Left cardiac atrium (tissue), 4 donors: ENCODE measurements at regions not wholly inside any gene's neighbourhood (a gene's known extent, or its start where the extent isn't known, plus 50 kb on each side); places are given as distances from the start of the nearest gene placed in this dataset.
"Not testable (repeated sequence)": the region's sequence is repeated elsewhere in the genome, so short reads cannot be mapped to it uniquely, and the experiment has no call there.

Experiments used
- ATAC-seq, 2 donors: fragments of 200-7000 bp; cut with Tn5 transposase; one replicate each; pipeline ENCODE4 v1.9.1; 2020; ENCODE audit warnings: mild to moderate bottlenecking in 2 of 2, moderate library complexity in 2 of 2
- DNase-seq: peaks from one replicate; pipeline ENCODE4 v3.0.0-alpha.2; 2020
- intact Hi-C, 2 donors: fragments of 100-400 bp; cut with DNase I; formaldehyde crosslinking; loops; one replicate each; pipeline versions ENCODE4 v1.14.1 to v1.15.1; 2022 to 2023
- donor health status: DM: no; HTN: yes; CAD: no.
- donor health status: DM: no; HTN: yes; CAD: no; lungs with severe emphysema.
- donor health status: DM: yes; HTN: yes; CAD: no.
- donor health status: Dilated cardiomyopathy.

DNA sequence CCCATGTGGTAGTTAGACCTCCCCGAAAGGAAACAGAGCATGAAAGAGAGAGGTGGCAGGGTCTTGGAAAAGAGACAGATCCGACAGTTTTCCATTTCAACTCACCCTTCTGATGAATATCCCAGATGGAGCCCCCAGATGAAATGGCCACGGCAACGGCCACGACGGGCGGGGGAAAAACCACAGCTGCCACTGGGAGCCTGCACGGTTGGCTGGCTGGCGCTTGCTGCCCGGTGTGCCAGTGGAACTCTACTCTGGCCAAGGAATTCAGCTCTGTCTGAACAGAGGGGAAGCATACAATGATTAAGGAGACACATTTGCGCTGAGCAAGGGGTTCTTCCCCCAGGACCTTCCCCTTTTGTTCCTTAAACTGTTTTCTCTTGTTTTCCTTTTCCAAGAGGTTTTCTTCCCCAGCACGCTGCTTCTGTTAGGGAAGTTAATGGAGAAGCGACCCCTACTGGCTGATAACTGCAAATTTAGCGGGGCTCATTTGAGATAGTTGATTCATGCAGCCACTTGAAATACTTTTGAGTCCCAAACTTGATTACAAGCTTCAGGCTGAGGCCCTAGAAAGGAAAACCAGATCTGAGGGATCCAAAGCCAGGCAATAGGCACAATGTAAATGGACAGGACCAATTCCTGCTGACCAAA is 1122.5 kb downstream of the NCAM2 start:
- intact Hi-C loops: no loop called here
- DNase-seq (no peak), ATAC-seq (no peak)

- ATAC-seq: no peak
- intact Hi-C loops: no loop called here
- DNase-seq: no peak
These were observed 1127.4 kb downstream of the NCAM2 start for GRCh38 chr21:22125581-22125980.

- ATAC-seq (no peak), DNase-seq (no peak)
- intact Hi-C loops: no loop called here
These were observed 1130.5 kb downstream of the NCAM2 start for GRCh38 chr21:22128671-22129070.

GRCh38 chr21:22132358-22133071 is 1134.3 kb downstream of the NCAM2 start:
- intact Hi-C loops: no loop called here
- no peak for ATAC-seq
- no peak for DNase-seq

DNA sequence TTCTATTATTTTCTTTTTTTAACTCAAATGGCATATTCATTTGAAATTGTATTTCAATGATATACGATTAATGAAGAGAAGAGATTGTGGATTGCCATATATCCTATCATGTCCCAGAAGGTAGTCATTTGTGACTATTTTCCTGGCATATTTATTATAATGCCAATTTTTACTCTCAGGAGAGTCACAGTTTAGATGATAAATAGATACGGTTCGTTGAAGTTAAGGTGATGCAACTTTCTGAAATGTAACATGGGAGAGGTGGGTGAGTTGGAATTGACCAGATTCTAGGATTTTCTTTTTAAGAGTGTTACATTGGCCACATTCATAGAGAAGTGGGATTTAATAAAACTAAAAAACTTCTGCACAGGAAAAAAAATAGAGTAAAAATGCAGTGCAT is 1138.5 kb downstream of the NCAM2 start:
- intact Hi-C loops: no loop called here
- DNase-seq (no peak), ATAC-seq (no peak)

DNA sequence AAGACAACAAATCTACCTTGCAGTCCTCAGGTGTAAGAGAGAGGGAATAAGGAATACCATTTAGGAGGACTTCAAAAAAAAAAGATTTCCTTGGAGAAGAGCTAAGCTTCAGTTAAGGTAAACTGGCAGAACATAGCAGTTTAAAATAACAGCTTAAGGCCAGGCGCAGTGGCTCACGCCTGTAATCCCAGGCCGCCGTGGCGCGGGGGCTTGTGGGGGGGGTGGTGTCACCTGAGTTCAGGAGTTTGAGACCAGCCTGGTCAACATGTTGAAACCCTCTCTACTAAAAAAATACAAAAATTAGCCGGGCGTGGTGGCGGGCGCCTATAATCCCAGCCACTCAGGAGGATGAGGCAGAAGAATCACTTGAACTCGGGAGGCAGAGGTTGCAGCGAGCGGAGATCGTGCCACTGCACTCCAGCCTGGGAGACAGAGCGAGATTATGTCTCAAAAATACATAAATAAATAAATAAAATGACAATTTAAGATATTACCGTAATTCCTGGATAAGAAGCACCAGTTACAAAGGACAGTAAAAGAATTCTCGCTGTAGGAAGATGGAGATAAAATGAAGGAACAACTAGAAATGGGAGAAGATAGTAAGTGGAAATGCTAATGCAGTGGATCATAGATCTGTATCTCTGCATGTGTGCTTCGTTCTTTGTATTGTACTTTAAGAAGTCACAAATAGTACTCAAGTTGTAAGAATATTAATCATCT is 1140.2 kb downstream of the NCAM2 start:
- DNase-seq (no peak), ATAC-seq (no peak)
- intact Hi-C loops: no loop called here

- ATAC-seq: no peak
- intact Hi-C loops: no loop called here
- DNase-seq: no peak
These were observed 1147.3 kb downstream of the NCAM2 start for GRCh38 chr21:22145545-22145944.

DNA sequence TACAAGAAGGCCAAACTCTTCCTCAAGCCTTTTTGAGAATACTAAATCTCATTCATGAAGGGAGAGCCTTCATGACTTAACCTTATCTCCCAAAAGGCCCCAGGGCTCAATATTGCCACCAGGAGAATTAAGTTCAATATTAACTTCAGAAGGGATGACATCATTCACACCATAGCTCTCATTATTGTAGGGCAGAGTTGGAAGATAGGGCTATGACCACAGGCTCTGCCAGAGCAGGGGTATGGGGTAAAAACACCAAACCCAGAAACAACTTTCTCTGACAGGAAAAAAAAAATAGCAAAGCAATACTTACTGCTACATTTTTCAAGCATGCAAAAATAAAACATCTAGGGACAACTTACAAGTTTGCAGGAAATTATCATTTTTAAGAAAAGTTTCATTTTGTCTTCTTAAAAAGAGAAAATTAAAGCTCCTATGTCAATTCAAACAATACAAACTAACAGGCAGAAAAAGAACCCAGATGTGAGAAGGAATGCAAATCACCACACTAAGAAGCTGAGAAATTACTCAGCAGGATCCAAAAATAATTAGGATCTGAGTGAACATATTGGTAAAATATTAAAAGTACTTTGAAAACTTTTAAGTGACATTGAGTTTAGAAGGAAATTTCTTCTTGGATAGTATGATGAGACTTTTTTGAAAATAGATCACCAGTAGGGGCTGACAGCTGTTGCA is 1156.5 kb downstream of the NCAM2 start:
- intact Hi-C loops: no loop called here
- no peak for ATAC-seq
- no peak for DNase-seq

GRCh38 chr21:22164912-22165311 is 1166.7 kb downstream of the NCAM2 start:
- DNase-seq (no peak), ATAC-seq (no peak)
- intact Hi-C loops: no loop called here

DNA sequence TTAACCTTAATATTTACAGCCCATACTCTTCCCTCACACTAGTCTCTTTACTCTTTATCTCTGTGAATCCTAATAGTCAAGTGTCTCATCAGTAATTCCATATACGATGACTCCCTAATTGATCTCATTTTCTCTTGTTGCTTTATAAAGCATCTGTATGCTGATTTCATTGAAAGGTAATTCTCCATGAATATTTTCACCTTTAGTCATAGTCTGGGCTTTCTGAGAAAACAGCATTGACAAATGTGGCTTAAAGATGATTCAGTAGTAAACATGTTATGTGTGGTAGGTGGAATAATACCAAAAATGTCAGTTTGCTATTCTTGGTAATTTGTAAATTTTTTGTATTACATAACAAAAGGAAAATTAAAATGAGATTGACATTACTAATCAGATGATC is 1176.5 kb downstream of the NCAM2 start:
- DNase-seq: no peak
- ATAC-seq: no peak
- intact Hi-C loops: no loop called here

DNA sequence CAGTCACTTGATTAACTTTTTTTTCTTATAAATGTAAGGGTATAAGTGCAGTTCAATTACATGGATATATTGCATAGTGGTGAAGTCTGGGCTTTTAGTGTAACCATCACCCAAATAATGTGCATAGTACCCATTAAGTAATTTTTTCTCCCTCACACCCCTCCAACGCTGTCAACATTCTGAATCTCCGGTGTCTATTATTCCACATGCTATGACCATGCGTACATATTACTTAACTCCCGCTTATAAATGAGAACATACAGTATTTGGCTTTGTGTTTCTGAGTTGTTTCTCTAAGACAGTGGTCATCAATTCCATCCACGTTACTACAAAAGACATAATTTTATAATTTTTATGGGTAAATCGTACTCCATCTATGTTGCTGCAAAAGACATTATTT is 1191.1 kb downstream of the NCAM2 start:
- DNase-seq: no peak
- no peak for ATAC-seq
- intact Hi-C loops: no loop called here

GRCh38 chr21:22191581-22191980 is 1193.4 kb downstream of the NCAM2 start:
- no peak for ATAC-seq
- DNase-seq: no peak
- intact Hi-C loops: no loop called here

GRCh38 chr21:22192766-22193165 is 1194.6 kb downstream of the NCAM2 start:
- intact Hi-C loops: no loop called here
- DNase-seq (no peak), ATAC-seq (no peak)

DNA sequence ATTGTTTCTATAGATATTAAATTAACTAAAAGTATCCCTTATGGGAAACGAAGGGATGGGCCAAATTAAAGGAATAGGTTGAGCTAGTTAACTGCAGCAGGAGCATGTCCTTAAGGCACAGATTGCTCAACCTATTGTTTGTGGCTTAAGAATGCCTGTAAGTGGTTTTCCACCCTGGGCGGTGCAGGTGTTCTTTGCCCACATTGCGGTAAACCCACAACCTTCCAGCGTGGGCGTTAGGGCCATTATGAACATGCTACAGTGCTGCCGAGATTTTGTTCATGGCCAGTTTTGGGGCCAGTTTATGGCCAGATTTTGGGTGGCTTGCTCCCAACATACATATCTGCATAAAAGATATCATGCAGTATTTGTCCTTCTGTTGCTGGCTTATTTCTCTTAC is 1196.8 kb downstream of the NCAM2 start:
- ATAC-seq, DNase-seq, intact Hi-C loops: not testable (repeated sequence)

DNA sequence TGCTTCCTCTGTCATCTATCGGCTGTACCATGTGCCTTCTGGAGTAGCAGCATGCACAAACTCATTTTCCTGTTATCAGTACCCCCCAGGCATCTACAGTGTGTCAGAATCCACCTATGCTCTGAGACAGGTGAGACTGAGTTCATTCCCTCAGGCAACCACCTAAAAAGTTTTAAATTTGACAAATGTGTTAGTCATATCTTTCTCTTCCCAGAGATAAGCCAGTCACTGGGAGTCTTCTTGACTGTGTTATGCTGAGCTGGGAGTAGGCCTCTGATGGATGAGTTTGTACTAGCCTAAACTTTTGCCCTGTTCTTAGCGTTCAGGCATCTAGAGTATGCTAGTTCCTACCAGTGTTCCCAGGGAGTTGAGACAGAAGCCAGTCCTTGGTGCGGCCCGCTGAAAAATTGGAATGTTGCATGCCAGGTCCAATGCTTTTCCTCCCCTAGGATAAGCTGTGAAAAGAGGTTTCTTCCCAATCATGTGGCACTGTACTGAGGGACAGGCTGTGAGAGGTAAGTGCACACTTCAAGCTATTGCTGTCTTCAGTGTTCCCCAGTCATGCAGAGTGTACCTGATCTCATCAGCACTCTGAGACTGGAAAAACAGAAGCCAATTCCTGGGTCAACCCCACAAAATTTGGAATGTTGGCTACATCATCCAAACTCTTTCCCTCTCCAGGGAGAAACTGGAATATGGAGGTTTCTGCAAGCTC is 1202.3 kb downstream of the NCAM2 start:
- intact Hi-C loops: no loop called here
- ATAC-seq (peak; percentile 55 to 98), DNase-seq (no peak)

DNA sequence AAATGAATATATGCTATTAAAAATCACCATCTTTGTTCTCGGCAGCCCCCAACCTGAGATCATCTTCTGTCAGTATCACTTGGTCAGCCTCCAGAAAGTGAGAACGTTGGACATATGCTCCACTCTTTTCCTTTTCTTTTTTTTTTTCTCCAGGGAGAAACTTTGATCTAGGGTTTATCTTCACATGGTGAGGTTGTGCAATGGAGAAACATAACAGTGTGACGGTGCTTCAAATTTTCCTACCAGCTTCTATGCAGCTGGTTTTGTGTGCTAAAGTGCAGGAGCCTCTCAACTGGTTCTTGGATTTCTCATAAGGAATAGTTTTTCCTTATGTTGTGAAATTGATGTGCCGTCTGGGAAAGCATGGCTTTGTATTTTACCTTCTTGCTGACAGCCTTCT is 1202.9 kb downstream of the NCAM2 start:
- DNase-seq (no peak), ATAC-seq (peak; percentile 61 to 90)
- intact Hi-C loops: no loop called here

GRCh38 chr21:22201669-22202068 is 1203.5 kb downstream of the NCAM2 start:
- peak in 1 of 2 donors; percentile 50 for ATAC-seq
- no peak for DNase-seq
- intact Hi-C loops: no loop called here

DNA sequence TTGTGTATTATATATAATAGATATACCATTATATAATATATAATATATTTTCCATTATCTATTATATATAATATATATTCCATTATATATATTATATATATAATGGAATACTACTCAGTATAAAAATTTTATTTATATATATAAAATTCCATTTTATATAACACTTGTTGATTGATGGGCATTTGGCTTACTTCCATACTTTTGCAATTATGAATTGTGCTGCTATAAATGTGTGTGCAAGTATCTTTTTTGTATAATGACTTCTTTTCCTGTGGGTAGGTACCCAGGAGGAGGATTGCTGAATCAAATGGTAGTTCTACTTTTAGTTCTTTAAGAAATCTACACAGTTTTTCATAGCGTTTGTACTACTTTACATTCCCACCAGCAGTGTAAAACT is 1211.1 kb downstream of the NCAM2 start:
- ATAC-seq: no peak
- intact Hi-C loops: no loop called here
- no peak for DNase-seq

GRCh38 chr21:22211943-22212342 is 1213.7 kb downstream of the NCAM2 start:
- no peak for ATAC-seq
- intact Hi-C loops: no loop called here
- no peak for DNase-seq
